DMS114 treated with DMSO at 0.1 percent for 48 hours (cell line): ENCODE measurements at regions not wholly inside any gene's neighbourhood (a gene's known extent, or its start where the extent isn't known, plus 50 kb on each side); places are given as distances from the start of the nearest gene placed in this dataset.
"Not testable (repeated sequence)": the region's sequence is repeated elsewhere in the genome, so short reads cannot be mapped to it uniquely, and the experiment has no call there.

Experiments used
- DNase-seq: peaks from one replicate; lab custom pipeline; 2025; ENCODE audit not compliant: unreplicated experiment; lab: John Stamatoyannopoulos, UW

GRCh38 chr22:48722661-48723060, 1105.0 kb downstream of the BRD1 start:
- DNase-seq = no peak

- DNase-seq = no peak
These were observed 1106.3 kb downstream of the BRD1 start for GRCh38 chr22:48721395-48721669.

- no peak for DNase-seq
These were observed 1106.8 kb downstream of the BRD1 start for GRCh38 chr22:48720662-48721394.

GRCh38 chr22:48719978-48720661, 1107.6 kb downstream of the BRD1 start:
- no peak for DNase-seq

- no peak for DNase-seq
These were observed 1108.7 kb downstream of the BRD1 start for GRCh38 chr22:48718818-48719500.

- DNase-seq = no peak
These were observed 1109.5 kb downstream of the BRD1 start for GRCh38 chr22:48717883-48718817.

GRCh38 chr22:48717076-48717810, 1110.4 kb downstream of the BRD1 start:
- no peak for DNase-seq

GRCh38 chr22:48716154-48716553, 1111.5 kb downstream of the BRD1 start:
- not testable (repeated sequence) for DNase-seq

- no peak for DNase-seq
These were observed 1112.2 kb downstream of the BRD1 start for GRCh38 chr22:48715511-48715910.

- DNase-seq = no peak
These were observed 1113.4 kb downstream of the BRD1 start for GRCh38 chr22:48714231-48714630.

GRCh38 chr22:48713272-48714205, 1114.1 kb downstream of the BRD1 start:
- DNase-seq = no peak

- no peak for DNase-seq
These were observed 1115.0 kb downstream of the BRD1 start for GRCh38 chr22:48712558-48713271.

- no peak for DNase-seq
These were observed 1116.0 kb downstream of the BRD1 start for GRCh38 chr22:48711669-48712068.

- DNase-seq = no peak
These were observed 1116.6 kb downstream of the BRD1 start for GRCh38 chr22:48711031-48711431.

- DNase-seq = no peak
These were observed 1117.3 kb downstream of the BRD1 start for GRCh38 chr22:48710410-48710809.

GRCh38 chr22:48709976-48710375, 1117.7 kb downstream of the BRD1 start:
- DNase-seq = no peak

- DNase-seq = no peak
These were observed 1118.2 kb downstream of the BRD1 start for GRCh38 chr22:48709453-48709852.

GRCh38 chr22:48708558-48709245, 1119.0 kb downstream of the BRD1 start:
- no peak for DNase-seq
